Endothelial cell (in vitro differentiated cells): ENCODE measurements at regions not wholly inside any gene's neighbourhood (a gene's known extent, or its start where the extent isn't known, plus 50 kb on each side); places are given as distances from the start of the nearest gene placed in this dataset.

Experiments used
- DNase-seq: peaks from one replicate; pipeline ENCODE4 v3.0.0; 2021; ENCODE audit warnings: low spot score
- H3K27ac Mint-ChIP-seq: one replicate; pipeline ENCODE4 v1.8.0; 2021; ENCODE audit warnings: mixed read lengths, inconsistent platforms; ENCODE audit not compliant: unreplicated experiment
- H3K27me3 Mint-ChIP-seq: one replicate; pipeline ENCODE4 v1.8.0; 2021; ENCODE audit warnings: mild to moderate bottlenecking, moderate library complexity, mixed read lengths, inconsistent platforms; ENCODE audit not compliant: unreplicated experiment
- H3K36me3 Mint-ChIP-seq: one replicate; pipeline ENCODE4 v1.8.0; 2021; ENCODE audit warnings: mild to moderate bottlenecking, low read depth, mixed read lengths, inconsistent platforms; ENCODE audit not compliant: unreplicated experiment
- H3K4me1 Mint-ChIP-seq: one replicate; pipeline ENCODE4 v1.8.0; 2021; ENCODE audit warnings: mild to moderate bottlenecking, mixed read lengths, inconsistent platforms; ENCODE audit not compliant: unreplicated experiment
- H3K4me3 Mint-ChIP-seq: one replicate; pipeline ENCODE4 v1.8.0; 2021; ENCODE audit warnings: mild to moderate bottlenecking, mixed read lengths, inconsistent platforms; ENCODE audit not compliant: unreplicated experiment
- H3K9me3 Mint-ChIP-seq: one replicate; pipeline ENCODE4 v1.8.0; 2021; ENCODE audit warnings: mixed read lengths, inconsistent platforms; ENCODE audit not compliant: unreplicated experiment
- CTCF ChIP-seq: fragments of 200-600 bp; sonication (generic); IDR thresholded peaks from one replicate; pipeline ENCODE4 v1.5.0; 2021; ENCODE audit warnings: antibody characterized with exemption; ENCODE audit not compliant: unreplicated experiment

- no peak overlapping the region for H3K4me3 Mint-ChIP-seq
- H3K36me3 Mint-ChIP-seq, result no peaks in the 10 kb centered on the region
- DNase-seq, result no peak
- peaks cover 21% of the 10 kb centered on the region for H3K4me1 Mint-ChIP-seq
- no peak overlapping the region for H3K27ac Mint-ChIP-seq
- TF ChIP-seq CTCF, result no peak
- no peaks in the 10 kb centered on the region for H3K9me3 Mint-ChIP-seq
- no peaks in the 10 kb centered on the region for H3K27me3 Mint-ChIP-seq
These were observed 170.2 kb upstream of the CITED2 start for GRCh38 chr6:139544701-139545057.

GRCh38 chr6:139542351-139542750, 167.9 kb upstream of the CITED2 start:
- TF ChIP-seq CTCF, result no peak
- H3K4me3 Mint-ChIP-seq, result no peak overlapping the region
- H3K27me3 Mint-ChIP-seq, result peaks cover 1% of the 10 kb centered on the region
- H3K9me3 Mint-ChIP-seq, result no peaks in the 10 kb centered on the region
- H3K27ac Mint-ChIP-seq, result no peak overlapping the region
- H3K4me1 Mint-ChIP-seq, result peaks cover 31% of the 10 kb centered on the region
- no peaks in the 10 kb centered on the region for H3K36me3 Mint-ChIP-seq
- DNase-seq, result no peak

DNA sequence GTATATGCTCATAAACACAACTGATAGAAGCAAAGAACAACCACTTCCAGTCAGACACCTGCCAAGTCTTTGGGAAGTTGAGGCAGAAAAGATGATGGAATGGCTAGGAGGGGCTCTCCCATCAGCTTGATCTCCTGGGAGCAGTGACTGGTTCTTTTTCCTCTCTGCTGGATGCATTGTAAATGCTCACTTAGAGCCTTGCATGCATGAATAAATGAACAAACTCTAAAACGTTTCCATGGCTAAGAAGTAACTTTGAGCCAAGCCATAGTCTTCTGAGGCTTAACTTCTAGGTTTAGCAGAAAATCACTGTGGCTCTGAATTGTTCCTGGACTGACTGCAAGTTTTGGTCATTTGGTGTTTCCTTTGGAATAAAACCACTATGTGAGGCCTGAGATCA, 166.4 kb upstream of the CITED2 start:
- TF ChIP-seq CTCF, result no peak
- Mint-ChIP-seq H3K27ac (no peak overlapping the region), H3K36me3 (no peaks in the 10 kb centered on the region), H3K4me1 (peaks cover 30% of the 10 kb centered on the region), H3K9me3 (no peaks in the 10 kb centered on the region), H3K27me3 (peaks cover 1% of the 10 kb centered on the region), H3K4me3 (no peak overlapping the region)
- no peak for DNase-seq

DNA sequence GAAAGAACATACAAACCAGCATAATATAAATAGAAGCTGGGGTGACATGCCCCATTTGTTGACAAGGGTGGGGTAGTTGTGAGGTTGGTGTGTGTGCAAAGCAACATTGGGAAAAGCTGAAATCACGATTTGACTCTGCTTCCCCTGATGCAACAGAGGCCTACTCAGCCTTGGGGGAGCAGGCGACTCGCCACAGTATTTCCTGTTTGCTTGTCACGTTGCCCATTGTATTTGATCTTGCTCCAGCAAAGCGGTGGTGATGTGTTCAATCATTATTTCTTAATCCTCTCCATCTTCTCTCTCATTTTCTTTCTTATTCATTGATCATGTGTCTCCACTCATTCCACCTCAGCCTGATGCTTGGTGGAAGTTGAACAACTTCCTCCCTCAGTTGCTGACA, 165.8 kb upstream of the CITED2 start:
- Mint-ChIP-seq H3K27ac (peak overlapping the region; percentile 28), H3K9me3 (no peaks in the 10 kb centered on the region), H3K4me1 (peaks cover 30% of the 10 kb centered on the region), H3K27me3 (peaks cover 1% of the 10 kb centered on the region), H3K4me3 (no peak overlapping the region), H3K36me3 (no peaks in the 10 kb centered on the region)
- no peak for TF ChIP-seq CTCF
- no peak for DNase-seq

GRCh38 chr6:139539852-139540251, 165.4 kb upstream of the CITED2 start:
- H3K36me3 Mint-ChIP-seq, result no peaks in the 10 kb centered on the region
- H3K4me3 Mint-ChIP-seq, result no peak overlapping the region
- peaks cover 1% of the 10 kb centered on the region for H3K27me3 Mint-ChIP-seq
- no peaks in the 10 kb centered on the region for H3K9me3 Mint-ChIP-seq
- peak overlapping the region; percentile 24 for H3K27ac Mint-ChIP-seq
- peaks cover 30% of the 10 kb centered on the region for H3K4me1 Mint-ChIP-seq
- TF ChIP-seq CTCF, result no peak
- DNase-seq, result no peak
